Breast epithelium (tissue), 4 donors: ENCODE measurements at regions not wholly inside any gene's neighbourhood (a gene's known extent, or its start where the extent isn't known, plus 50 kb on each side); places are given as distances from the start of the nearest gene placed in this dataset.

Source experiments
- DNase-seq, 2 donors: peaks; one replicate each; pipeline ENCODE4 v3.0.0-alpha.2; 2019; ENCODE audit warnings: low spot score in 2 of 2
- H3K27ac ChIP-seq, 2 donors: fragments of 200-600 bp; sonication (generic) in 1 of 2; one replicate each; pipeline ENCODE4 v1.5.1; 2016 to 2019; ENCODE audit warnings: mild to moderate bottlenecking in 1 of 2
- H3K27me3 ChIP-seq, 2 donors: fragments of 200-600 bp; sonication (generic) in 1 of 2; one replicate each; pipeline versions ENCODE4 v1.5.1 to v1.6.0; 2017 to 2019; ENCODE audit warnings: control low read depth in 1 of 2, mild to moderate bottlenecking in 1 of 2
- H3K36me3 ChIP-seq: fragments of 200-600 bp; one replicate; pipeline ENCODE4 v1.5.1; 2019
- H3K4me1 ChIP-seq, 2 donors: fragments of 200-600 bp; sonication (generic); one replicate each; pipeline ENCODE4 v1.5.1; 2016 to 2019; ENCODE audit warnings: control low read depth in 1 of 2
- H3K4me3 ChIP-seq, 3 donors: fragments of 200-600 bp; sonication (generic); 1 replicate in 2 of 3; 2 replicates in 1 of 3; pipeline ENCODE4 v1.5.1; 2016 to 2019; ENCODE audit warnings: mild to moderate bottlenecking in 3 of 3, moderate library complexity in 2 of 3
- H3K9me3 ChIP-seq, 2 donors: fragments of 200-600 bp; sonication (generic) in 1 of 2; one replicate each; pipeline ENCODE4 v1.5.1; 2016 to 2019; ENCODE audit warnings: control low read depth in 1 of 2
- CTCF ChIP-seq, 3 donors: fragments of 450-650 bp; IDR thresholded peaks; one replicate each; pipeline ENCODE4 v1.5.1; 2016 to 2017; ENCODE audit warnings: antibody characterized with exemption in 3 of 3, mild to moderate bottlenecking in 3 of 3, moderate library complexity in 3 of 3
- POLR2A ChIP-seq: fragments of 450-650 bp; IDR thresholded peaks from one replicate; pipeline ENCODE4 v1.6.1; 2016; ENCODE audit warnings: antibody characterized with exemption, mild to moderate bottlenecking, moderate library complexity
- POLR2AphosphoS5 ChIP-seq, 3 donors: sonication (generic); formaldehyde crosslinking; IDR thresholded peaks; one replicate each; pipeline ENCODE4 v1.6.1; 2017; ENCODE audit warnings: antibody characterized with exemption in 3 of 3
- intact Hi-C: fragments of 100-400 bp; cut with DNase I; formaldehyde crosslinking; loops from one replicate; pipeline ENCODE4 v1.15.1; 2023; ENCODE audit warnings: low total_unique reads

- Histone ChIP-seq H3K4me1 (no peaks in the 10 kb centered on the region), H3K27me3 (no peaks in the 10 kb centered on the region), H3K27ac (peak overlapping the region in 1 of 2 donors; percentile 9), H3K36me3 (no peaks in the 10 kb centered on the region), H3K9me3 (no peaks in the 10 kb centered on the region), H3K4me3 (no peak overlapping the region)
- no peak for DNase-seq
- intact Hi-C loops: no loop called here
- TF ChIP-seq POLR2AphosphoS5 (IDR thresholded peaks at IDR 0.05) (no peak), POLR2A (no peak), CTCF (IDR thresholded peaks at IDR 0.05) (no peak)
These were observed 332.4 kb upstream of the PRICKLE1 start for GRCh38 chr12:42921741-42922504.

- Histone ChIP-seq H3K27me3 (no peaks in the 10 kb centered on the region), H3K4me1 (no peaks in the 10 kb centered on the region), H3K36me3 (no peaks in the 10 kb centered on the region), H3K27ac (no peak overlapping the region), H3K4me3 (no peak overlapping the region), H3K9me3 (no peaks in the 10 kb centered on the region)
- TF ChIP-seq POLR2AphosphoS5 (IDR thresholded peaks at IDR 0.05): no peak
- TF ChIP-seq CTCF (IDR thresholded peaks at IDR 0.05): no peak
- TF ChIP-seq POLR2A: no peak
- intact Hi-C loops: no loop called here
- no peak for DNase-seq
These were observed 330.1 kb upstream of the PRICKLE1 start for GRCh38 chr12:42919691-42920090.

GRCh38 chr12:42918443-42918842 is 328.9 kb upstream of the PRICKLE1 start:
- H3K27ac ChIP-seq: no peak overlapping the region
- no peaks in the 10 kb centered on the region for H3K4me1 ChIP-seq
- intact Hi-C loops: no loop called here
- no peak overlapping the region for H3K4me3 ChIP-seq
- no peak for TF ChIP-seq CTCF (IDR thresholded peaks at IDR 0.05)
- TF ChIP-seq POLR2A: no peak
- no peak for TF ChIP-seq POLR2AphosphoS5 (IDR thresholded peaks at IDR 0.05)
- H3K9me3 ChIP-seq: no peaks in the 10 kb centered on the region
- DNase-seq: no peak
- H3K27me3 ChIP-seq: no peaks in the 10 kb centered on the region
- H3K36me3 ChIP-seq: no peaks in the 10 kb centered on the region

GRCh38 chr12:42916143-42916542 is 326.6 kb upstream of the PRICKLE1 start:
- DNase-seq: no peak
- H3K4me3 ChIP-seq: no peak overlapping the region
- no peak overlapping the region for H3K27ac ChIP-seq
- no peaks in the 10 kb centered on the region for H3K27me3 ChIP-seq
- TF ChIP-seq POLR2A: no peak
- TF ChIP-seq CTCF (IDR thresholded peaks at IDR 0.05): no peak
- TF ChIP-seq POLR2AphosphoS5 (IDR thresholded peaks at IDR 0.05): no peak
- no peaks in the 10 kb centered on the region for H3K9me3 ChIP-seq
- H3K36me3 ChIP-seq: no peaks in the 10 kb centered on the region
- intact Hi-C loops: no loop called here
- H3K4me1 ChIP-seq: no peaks in the 10 kb centered on the region

- no peak overlapping the region for H3K27ac ChIP-seq
- H3K36me3 ChIP-seq: no peaks in the 10 kb centered on the region
- no peaks in the 10 kb centered on the region for H3K4me1 ChIP-seq
- H3K27me3 ChIP-seq: no peaks in the 10 kb centered on the region
- no peaks in the 10 kb centered on the region for H3K9me3 ChIP-seq
- intact Hi-C loops: no loop called here
- no peak for DNase-seq
- no peak overlapping the region for H3K4me3 ChIP-seq
- no peak for TF ChIP-seq POLR2AphosphoS5 (IDR thresholded peaks at IDR 0.05)
- no peak for TF ChIP-seq CTCF (IDR thresholded peaks at IDR 0.05)
- no peak for TF ChIP-seq POLR2A
These were observed 325.9 kb upstream of the PRICKLE1 start for GRCh38 chr12:42915426-42915825.
